ENCODE measurements at regions not wholly inside any gene's neighbourhood (a gene's known extent, or its start where the extent isn't known, plus 50 kb on each side); places are given as distances from the start of the nearest gene placed in this dataset.

DNA sequence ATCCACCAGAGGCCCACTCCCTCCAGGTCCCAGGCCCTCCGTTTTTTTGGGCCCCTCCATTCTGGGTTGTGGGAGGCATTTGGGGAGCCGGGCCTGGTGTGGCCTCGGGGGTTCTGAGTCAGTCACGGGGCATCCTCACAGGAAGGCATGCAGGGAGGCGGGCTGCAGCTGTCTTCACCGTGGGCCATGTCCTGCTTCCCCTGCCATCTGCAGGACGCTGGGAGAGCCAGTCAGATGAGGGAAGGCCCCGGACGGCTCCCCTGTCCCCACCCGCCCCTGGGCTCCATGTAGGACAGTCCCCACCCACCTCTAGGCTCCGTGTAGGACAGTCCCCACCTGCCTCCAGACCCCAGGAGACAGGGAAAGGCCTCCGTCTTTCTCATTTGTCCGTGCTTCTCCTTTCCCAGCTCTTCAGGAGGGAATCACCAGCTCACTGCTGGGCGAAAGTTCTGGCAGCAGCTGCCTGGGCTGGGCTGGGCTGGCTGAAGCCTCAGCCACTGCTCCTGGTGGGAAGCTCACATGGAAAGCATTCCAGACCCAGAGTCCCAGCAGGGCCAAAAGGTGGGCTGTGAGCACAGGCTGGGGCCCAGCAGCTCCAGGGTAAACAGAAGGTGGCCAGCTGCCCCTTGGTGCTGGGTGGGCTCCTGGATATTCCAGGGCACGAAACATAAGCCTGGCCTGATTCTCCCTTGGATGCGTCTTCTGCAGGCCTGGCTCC is 217.8 kb downstream of the KIF26A start:
- DNase-seq = no peak

DNA sequence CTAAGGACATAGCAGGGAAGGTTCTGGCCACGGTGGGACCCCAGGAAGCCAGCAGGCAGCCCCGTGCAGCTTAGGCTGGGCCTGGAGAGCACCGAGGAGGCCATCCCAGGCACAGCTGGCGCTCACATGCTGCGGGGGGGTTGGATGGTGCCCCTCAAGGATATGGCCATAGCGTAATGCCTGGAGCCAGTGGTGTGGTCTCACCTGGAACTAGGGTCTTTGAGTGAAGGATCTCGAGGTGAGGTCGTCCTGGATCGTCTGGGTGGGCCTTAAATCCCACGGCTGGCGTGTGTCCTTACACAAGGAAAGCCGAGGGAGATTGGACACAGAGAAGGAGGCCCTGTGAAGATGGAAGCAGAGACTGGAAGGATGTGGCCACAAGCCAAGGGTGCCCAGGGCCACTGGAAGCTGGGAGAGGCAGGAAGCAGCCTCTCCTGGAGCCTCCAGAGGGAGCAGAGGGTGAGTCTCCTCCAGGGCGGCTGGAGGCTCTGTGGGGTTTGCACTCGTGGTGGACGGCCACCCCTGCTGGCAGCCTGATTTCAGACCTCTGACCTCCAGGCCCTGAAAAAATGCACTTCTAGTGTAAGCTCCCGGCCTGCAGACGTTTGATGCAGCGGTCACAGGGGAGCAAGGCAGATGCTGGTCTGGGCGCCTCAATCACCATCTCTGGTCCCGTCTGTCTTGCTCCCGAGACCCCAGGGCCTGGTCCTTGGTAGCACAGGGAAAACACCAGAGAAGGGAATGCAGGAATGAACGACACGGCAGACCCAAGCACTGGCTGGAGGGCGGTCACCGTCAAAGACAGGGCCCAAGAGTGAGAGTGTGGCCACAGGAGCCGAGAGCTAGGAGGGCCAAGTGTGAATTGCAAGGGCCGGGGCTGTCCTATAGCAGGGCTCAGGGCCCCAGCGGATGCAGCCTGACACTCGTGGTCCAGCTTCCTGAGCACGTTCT is 218.6 kb downstream of the KIF26A start:
- DNase-seq = no peak

DNA sequence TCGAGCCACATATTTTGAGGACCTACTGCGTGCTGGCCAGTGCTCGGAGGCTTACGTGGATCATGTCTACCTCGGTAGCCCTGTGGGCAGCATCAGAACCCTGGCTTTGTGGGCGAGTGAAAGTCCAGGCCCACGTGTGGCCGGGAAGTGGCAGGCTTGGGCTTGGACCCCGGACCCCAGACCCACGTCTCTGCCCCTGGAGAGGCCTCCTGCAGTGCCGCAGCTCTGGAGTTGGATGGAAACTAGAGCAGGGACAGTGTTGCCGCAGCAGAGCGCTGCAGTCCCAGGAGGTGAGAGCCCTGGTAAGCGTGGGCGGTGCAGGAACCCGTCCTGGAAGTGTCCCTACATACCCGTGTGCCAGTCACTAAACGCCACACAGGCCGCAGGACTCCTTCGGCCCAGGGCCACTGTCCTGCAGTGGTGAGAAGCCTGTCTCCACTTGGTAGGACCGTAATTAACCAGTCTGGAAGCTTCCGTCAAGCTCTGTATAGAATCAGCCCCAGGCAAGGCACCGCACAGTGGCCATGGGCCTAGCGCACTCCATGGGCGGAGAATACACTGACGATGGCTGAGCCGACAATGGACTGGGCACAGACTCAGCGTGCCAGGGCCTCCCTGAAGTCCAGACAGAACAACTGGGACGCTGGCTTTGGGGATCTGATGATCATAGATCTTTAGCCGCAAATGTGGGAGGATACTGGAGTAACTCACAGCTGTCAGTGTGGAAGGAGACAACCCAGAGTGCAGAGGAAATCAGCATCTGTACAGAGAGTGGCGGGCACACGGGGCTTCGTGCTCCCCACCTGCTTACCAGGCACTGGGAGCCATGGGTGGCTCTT is 219.5 kb downstream of the KIF26A start:
- DNase-seq = no peak

DNA sequence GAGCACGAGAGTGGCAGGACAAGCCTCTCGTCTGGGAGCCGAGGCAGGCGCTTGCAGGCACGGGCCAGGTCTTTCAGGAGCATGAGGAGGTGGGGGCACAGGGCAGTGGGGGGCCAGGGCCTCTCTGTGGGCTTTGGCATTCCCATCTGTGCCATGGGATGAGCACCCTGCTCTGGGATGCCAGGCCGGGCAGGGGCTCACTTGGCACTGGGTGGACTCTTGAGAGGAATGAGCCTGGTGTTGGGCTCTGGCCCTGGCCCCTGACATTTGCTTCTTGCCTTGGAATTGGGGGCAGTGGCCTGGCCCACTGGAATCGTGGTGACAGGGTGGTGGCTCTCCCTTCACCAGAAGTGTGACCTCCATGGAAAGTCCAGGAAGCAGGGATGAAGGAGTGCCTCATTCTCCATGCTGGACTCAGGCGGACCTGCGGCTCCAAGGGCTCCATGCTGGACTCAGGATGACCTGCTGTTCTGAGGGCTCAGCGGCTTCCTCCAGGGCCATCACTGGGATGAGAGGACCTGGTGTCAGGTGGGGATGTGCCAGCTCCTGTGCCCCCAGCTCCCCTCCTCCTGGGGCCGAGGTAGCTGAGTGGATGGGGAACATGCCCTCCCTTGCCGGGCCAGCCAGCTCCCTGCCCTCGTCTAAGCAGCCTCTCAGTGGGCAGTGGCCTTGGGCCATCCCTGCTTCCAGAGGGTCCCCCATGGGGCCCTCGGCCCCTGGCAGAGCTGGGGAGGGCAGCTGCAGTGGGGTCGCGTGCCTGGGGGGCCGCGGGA is 220.3 kb downstream of the KIF26A start:
- DNase-seq = no peak

DNA sequence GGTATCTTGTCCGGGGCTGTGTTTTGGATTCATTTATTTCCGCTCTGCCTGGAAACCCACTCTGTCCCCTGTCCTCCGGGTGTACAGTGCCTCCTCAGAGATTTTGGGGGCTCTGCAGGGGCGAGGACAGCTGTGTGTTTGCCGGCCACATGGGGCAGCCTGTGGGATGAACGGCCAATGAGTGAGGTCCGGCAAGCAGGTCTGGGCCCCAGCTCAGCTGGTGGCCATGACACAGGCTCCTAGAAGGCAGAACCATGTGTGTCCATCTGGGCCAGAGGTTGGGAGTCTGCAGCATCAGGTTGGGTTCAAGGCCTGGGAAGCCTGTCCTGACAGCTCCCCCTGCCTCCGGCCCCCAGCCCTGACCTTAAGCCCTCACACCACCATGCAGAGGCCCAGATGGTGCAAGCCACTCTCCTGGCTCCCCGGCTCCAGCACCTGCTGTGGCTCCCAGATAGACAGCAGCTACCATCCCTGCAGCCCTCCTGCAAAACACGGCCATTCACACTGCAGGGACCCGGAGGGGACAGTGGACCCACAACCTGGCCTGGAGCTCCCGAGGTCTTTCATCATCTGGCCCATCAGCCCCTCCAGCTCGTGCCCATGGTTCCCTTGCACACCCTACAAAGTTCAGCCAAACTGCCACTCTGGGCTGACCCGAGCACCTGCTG is 220.1 kb upstream of the C14orf180 start:
- DNase-seq = no peak

DNA sequence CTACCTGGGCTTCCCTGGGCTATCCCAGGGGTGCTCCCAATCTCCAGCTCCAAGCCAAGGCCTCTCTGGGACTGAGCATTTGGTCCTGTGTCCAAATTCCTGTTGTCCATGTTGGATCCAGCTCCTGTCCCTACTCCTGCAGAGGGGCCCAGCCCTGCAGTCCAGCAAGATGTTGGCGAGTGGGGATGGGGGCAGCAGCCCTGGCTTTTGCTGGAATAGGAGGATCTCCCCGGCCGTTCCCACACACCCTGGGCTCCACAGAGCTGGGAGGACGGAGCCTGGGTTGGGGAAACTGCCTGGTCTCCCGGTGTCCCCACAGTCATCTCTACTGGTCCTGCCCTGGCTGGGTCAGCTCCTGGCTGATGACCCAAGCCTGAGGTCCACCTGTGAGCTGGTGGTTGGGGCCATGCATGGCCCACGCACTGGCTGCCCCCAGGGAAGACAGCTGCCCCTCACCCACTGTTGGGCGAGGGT is 219.6 kb upstream of the C14orf180 start:
- no peak for DNase-seq

DNA sequence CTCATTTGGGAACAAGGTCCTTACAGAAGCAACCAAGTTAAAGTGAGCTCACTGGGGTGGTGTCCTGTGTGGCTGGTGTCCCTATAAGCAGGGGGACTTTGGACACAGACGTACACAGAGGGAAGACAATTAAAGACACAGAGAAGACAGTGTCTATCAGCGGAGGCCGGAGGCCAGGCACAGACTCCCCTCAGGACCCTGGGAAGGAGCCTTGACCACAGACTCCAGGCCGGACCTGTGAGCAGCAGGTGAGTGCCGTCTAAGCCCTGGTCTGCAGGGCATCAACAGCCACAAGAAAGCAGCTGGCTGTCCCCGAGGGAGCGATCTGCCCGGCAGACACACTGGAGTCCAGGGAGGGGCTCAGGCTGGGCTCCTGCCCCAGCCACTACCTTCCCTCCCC is 219.1 kb upstream of the C14orf180 start:
- no peak for DNase-seq

DNA sequence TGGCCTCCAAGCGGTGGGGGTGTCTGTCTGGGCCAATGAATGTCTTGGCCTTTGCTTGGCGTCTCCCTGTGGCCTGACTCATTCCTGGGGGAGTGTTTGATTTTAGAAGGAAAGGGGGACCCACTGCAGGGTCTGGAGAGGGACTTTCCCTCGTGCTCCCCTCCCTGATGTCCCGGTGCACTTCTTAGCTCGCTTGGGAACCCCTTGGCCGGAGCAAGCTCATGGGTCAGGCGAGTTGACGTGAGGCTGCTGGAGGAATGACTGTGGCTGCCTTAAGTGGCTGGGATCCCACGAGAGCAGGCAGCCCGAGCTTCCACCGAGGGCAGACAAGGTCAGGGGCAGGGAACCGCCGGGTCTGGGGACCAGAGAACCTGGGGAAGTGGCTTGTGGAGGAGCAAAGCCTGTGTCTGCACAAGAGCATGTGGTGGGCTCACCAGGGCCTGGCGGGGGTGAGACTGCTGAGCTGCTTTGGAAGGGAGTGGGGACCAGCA is 218.4 kb upstream of the C14orf180 start:
- DNase-seq = no peak

DNA sequence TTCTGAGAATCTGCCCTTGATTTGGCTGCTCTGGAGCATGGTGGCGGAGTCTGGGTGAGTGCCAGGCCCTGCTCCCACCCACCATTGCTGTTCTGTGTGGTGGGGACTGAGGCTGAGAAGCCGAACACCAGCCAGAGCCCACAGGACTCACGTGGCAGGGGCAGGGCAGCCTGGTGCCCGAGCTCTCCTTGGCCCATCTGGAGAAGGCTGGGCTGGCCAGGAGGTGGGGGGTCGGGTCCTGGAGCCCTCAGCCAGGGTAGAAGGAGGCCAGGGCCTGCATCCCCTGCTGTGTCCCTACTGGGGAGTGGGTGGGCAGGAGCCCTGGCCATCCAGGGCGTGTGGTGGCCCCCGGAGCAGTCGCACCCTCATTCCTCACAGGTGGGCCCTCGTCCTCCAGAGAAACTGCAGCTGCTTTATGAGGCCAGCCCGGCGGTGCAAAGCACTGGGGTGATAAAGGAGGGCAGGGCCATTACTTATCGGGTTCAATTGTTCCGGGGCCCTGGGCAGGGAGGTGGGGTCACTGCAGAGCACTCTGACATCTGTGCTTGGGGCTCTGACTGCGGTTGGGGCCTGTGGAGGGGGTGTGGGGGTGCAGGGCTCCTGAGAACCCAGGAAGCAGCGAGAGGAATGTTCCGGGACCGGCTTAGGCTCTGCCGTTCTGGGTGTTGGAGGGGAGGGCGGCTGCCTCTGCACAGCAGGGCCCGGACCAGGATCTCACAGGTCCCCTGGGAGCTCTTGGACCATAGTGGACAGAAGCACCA is 217.5 kb upstream of the C14orf180 start:
- no peak for DNase-seq

DNA sequence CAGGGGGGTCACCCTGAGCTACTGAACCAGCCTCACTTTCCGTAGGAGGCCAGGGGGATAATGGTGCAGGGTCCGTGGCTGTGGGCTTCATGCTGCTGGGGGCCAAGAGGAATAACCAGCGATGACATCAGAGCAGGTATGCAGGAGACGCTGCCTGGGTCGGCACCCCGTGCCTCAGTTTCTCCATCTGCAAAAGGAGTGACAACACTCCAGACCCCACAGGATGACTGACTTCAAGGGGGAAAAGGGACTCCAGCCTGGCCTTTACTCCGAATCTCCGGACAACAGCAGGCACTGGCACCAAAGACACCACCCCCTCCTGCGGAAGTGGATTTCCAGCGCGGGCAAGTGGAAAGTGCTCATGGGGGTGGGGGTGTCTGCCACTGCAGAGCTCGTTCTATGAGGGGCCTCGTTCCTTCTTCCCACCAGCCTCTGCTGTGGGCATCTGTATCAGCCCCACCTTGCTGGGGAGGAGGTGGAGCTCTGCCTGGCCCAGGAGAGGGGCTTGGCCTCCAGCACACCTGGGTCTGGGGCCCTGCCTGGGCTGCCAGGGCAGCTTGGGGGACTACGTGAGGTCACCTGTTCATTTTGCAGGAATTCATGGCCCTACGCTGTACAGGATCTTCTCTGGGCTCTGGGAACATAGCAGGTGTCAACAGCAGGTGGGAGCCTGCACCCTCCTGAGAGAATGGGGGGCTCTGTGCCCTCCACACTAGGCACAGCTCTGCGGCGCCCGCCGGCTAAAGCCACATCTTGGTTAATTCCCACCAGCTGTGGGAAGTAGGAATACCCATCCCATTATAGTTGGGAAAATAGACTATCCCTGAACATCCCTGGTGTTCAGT is 216.6 kb upstream of the C14orf180 start:
- no peak for DNase-seq

DNA sequence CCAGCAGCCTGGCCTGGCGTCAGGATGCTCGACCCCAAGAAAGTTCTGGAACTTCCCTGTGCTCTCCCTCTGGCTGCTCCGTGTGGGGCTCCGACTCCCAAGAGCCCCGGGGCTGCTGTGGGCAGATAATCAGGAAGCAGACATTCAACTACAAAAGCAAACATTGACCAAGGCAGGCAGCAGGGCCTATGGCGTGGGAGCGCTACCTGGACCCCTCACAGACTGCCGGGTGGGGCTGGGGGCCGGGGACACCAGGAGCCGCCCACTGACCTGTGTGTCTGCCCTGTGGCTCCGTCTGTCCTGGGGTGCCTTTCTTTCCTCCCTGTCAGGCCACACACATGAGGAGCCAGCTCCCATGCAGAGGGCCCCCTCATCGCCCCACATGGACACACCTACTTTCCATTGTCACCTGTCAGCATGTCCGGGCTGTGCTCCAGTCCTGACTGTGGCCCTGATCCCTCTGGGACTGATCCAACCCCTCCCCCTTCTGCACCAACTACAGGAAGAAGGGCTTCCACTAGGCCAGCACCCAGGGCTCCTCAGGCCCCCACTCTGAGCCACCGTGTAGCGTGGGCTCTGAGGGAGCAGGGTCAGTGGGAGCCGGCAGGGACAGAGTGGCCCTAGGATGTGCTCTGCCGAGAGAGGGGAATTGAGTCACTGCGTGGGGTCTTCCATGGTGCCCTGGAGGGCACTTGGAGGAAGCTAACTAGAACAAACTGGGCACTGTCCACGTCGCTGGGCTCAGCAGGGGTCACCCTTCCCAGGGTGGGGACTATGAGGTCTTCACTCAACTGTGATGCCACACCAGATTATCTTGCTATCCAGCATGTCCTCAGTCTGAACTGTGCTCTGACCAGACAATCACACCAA is 215.4 kb upstream of the C14orf180 start:
- no peak for DNase-seq

DNA sequence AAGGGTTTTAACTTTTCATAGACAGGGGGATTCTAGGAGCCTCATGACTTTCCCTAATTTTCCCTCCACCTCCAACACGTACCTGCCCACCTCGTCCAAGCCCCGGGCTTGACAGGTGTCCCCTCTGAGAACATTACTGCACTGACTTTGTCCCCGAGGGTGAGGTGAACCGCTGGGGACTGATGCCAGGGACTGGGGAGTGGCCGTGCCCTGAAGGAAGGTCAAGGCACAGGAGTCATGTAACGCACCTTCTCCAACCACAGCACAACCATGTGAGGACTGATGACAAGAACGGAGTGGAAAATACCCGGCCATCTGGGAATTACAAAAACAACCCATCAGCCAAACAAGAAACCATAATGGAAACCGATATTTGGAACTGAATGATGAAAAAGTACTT is 214.7 kb upstream of the C14orf180 start:
- no peak for DNase-seq

DNA sequence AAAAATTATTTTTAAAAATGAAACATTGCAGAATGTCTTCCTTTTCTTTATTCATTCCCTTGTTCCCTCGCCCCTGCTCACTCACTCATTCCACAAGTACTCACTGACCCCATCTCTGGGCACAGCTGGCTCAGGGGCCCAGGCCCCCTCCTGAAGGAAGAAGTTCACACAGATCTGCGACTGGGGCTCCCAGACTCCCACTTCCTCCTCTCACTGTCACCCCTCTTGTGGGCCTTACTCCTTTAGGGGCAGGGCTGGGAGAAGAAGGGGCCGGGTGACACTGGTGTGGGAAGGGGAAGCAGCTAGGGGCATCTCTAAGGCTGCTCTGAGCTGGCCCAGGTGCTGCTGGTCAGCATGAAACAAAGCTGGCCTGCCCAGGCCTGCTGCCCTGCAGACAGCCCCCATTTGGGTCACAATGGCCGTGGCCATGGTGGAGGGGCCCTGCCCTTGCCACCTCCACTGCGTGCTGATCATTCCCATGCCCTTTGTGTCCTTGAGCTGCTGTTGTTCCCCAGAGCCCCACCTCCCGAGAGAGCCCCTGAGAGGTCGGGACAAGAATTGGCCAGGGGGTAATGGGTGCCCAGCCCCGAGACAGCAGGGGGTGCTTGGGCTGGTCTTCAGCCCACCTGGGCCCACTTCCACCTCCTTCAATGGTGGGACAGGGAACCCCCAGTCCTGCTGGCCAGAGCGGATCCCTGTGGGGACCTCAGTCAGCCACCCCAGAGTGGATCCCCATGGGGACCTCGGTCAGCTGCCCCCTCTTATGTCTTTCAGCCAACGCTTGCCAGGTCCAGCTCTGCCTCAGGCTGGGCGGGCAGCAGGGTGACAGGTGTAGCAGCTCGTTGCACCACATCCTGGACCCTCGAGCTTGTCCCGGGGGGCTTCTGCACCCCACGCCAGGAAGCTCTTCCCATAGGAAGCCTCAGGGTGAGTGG is 212.4 kb upstream of the C14orf180 start:
- DNase-seq = no peak

DNA sequence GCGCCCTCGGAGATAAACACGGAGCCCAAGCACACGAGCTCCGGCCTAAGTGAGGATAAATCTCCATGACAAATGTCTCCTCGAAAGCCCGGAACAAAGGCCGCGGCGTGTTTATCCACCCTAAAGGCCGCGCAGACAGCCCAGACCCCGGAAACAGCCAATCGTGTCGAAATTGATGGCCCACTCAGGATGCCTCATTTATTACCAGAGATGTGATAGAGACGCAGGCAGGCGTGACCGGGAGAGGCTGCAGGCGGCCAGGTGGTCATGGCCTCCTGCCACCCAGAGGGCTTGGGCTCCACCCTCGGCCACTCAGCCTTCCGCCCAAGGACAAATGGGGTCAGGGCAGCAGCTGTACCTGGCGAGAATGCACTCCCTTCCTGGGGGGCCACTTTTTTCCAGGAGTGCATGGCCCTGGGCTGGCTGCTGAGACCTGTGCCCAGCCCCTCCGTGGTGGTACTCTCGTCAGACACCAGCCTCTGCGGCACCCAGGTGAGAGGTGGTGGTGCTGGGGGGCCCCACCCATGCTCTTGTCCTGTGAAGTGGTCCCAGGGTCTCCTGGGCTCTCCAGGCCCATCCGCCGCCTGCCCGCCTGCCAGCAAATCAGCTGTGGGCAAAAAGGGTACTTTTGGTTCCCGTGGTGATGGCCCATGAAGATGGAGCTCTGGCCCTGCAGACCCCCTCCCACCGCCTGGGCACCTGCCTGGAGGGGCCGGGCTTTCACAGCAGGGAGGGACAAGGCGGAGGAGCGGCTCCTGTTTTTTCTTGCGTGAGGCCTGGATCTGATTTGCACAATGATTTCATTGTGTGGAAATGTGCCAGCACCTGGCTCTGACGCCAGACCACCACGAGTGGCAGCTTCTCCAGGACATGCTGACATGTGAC is 211.5 kb upstream of the C14orf180 start:
- DNase-seq = no peak

DNA sequence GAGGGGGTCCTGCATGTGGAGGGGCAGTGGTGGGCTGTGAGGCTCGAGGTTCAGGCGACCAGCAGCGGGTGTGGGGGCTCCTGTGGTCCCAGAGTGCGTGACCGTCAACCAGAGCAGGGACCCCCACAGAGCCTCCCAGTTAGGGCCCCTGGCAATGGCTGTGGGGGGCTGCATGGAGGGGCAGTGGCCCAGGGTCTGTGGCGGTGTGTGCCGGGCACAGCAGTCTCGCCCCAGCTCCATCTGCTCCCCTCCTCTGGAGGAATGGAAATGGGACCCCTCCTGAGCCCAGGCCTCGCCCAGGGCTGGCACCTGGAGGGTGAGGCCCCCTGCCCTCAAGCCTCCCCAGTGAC is 210.8 kb upstream of the C14orf180 start:
- no peak for DNase-seq

DNA sequence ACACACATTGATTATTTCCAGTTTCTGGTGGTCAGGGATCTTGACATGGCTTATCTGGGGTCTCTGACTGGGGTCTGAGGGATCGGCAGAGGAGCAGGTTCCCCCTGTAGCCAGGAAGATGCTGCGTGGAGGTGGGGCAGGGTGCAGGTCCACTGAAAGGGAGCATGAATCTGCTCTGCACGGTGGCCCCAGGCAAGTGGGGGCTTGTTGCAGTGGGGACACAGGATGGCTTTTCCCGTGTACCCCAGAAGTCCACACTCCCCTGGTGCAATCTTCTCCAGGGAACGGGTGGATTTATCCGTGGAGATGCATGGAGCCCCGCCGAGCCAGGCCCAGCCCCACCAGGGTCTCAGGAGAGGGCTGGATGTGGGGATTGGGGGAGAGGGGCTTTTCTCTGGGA is 210.4 kb upstream of the C14orf180 start:
- DNase-seq = no peak

Measured in renal pelvis (tissue), 1 donor.